ENCODE measurements at regions not wholly inside any gene's neighbourhood (a gene's known extent, or its start where the extent isn't known, plus 50 kb on each side); places are given as distances from the start of the nearest gene placed in this dataset.

GRCh38 chr5:31086839-31087415 is 106.6 kb upstream of the CDH6 start:
- H3K27me3 ChIP-seq (replicated peaks) = no peaks in the 10 kb centered on the region
- in situ Hi-C loops (cut with HindIII; ENCODE audit: low pct_ligation_motif_present, low sequenced_read_pairs) = no loop called here
- DNase-seq = no peak
- no peak for TF ChIP-seq CTCF (IDR thresholded peaks at IDR 0.05; ENCODE audit: low read depth, low read length, missing control alignments)
- no peaks in the 10 kb centered on the region for H3K36me3 ChIP-seq (replicated peaks)
- H3K27ac ChIP-seq = no peak overlapping the region
- no peak overlapping the region for H3K4me3 ChIP-seq (ENCODE audit: low read depth, low read length)

- Histone ChIP-seq H3K4me3 (ENCODE audit: low read depth, low read length) (no peak overlapping the region), H3K27ac (no peak overlapping the region), H3K36me3 (replicated peaks) (no peaks in the 10 kb centered on the region), H3K27me3 (replicated peaks) (no peaks in the 10 kb centered on the region)
- DNase-seq = no peak
- TF ChIP-seq CTCF (IDR thresholded peaks at IDR 0.05; ENCODE audit: low read depth, low read length, missing control alignments) = no peak
- in situ Hi-C loops (cut with HindIII; ENCODE audit: low pct_ligation_motif_present, low sequenced_read_pairs) = no loop called here
These were observed 108.6 kb upstream of the CDH6 start for GRCh38 chr5:31084871-31085270.

- in situ Hi-C loops (cut with HindIII; ENCODE audit: low pct_ligation_motif_present, low sequenced_read_pairs) = no loop called here
- H3K27me3 ChIP-seq (replicated peaks) = no peaks in the 10 kb centered on the region
- no peak for DNase-seq
- no peak for TF ChIP-seq CTCF (IDR thresholded peaks at IDR 0.05; ENCODE audit: low read depth, low read length, missing control alignments)
- H3K36me3 ChIP-seq (replicated peaks) = no peaks in the 10 kb centered on the region
- H3K4me3 ChIP-seq (ENCODE audit: low read depth, low read length) = no peak overlapping the region
- H3K27ac ChIP-seq = no peak overlapping the region
These were observed 110.1 kb upstream of the CDH6 start for GRCh38 chr5:31083364-31083763.

GRCh38 chr5:31079668-31080067 is 113.8 kb upstream of the CDH6 start:
- TF ChIP-seq CTCF (IDR thresholded peaks at IDR 0.05; ENCODE audit: low read depth, low read length, missing control alignments) = no peak
- Histone ChIP-seq H3K4me3 (ENCODE audit: low read depth, low read length) (no peak overlapping the region), H3K27ac (no peak overlapping the region), H3K27me3 (replicated peaks) (no peaks in the 10 kb centered on the region), H3K36me3 (replicated peaks) (no peaks in the 10 kb centered on the region)
- in situ Hi-C loops (cut with HindIII; ENCODE audit: low pct_ligation_motif_present, low sequenced_read_pairs) = no loop called here
- no peak for DNase-seq

GRCh38 chr5:31078956-31079355 is 114.5 kb upstream of the CDH6 start:
- no peak for TF ChIP-seq CTCF (IDR thresholded peaks at IDR 0.05; ENCODE audit: low read depth, low read length, missing control alignments)
- Histone ChIP-seq H3K36me3 (replicated peaks) (no peaks in the 10 kb centered on the region), H3K4me3 (ENCODE audit: low read depth, low read length) (no peak overlapping the region), H3K27ac (no peak overlapping the region), H3K27me3 (replicated peaks) (no peaks in the 10 kb centered on the region)
- DNase-seq = no peak
- in situ Hi-C loops (cut with HindIII; ENCODE audit: low pct_ligation_motif_present, low sequenced_read_pairs) = no loop called here

GRCh38 chr5:31075981-31076380 is 117.5 kb upstream of the CDH6 start:
- Histone ChIP-seq H3K4me3 (ENCODE audit: low read depth, low read length) (no peak overlapping the region), H3K27ac (no peak overlapping the region), H3K27me3 (replicated peaks) (no peaks in the 10 kb centered on the region), H3K36me3 (replicated peaks) (no peaks in the 10 kb centered on the region)
- no peak for DNase-seq
- in situ Hi-C loops (cut with HindIII; ENCODE audit: low pct_ligation_motif_present, low sequenced_read_pairs) = no loop called here
- no peak for TF ChIP-seq CTCF (IDR thresholded peaks at IDR 0.05; ENCODE audit: low read depth, low read length, missing control alignments)

Data from brain microvascular endothelial cell (primary cell).